ENCODE measurements at regions not wholly inside any gene's neighbourhood (a gene's known extent, or its start where the extent isn't known, plus 50 kb on each side); places are given as distances from the start of the nearest gene placed in this dataset.
A peak's percentile ranks its signal among the peaks of the same experiment; 100 is the strongest.

GRCh38 chr15:94027581-94027980, 203.8 kb upstream of the MCTP2 start:
- Histone ChIP-seq H3K4me1 (no peaks in the 10 kb centered on the region), H3K27ac (no peak overlapping the region), H3K36me3 (no peaks in the 10 kb centered on the region), H3K27me3 (no peaks in the 10 kb centered on the region), H3K9me3 (no peaks in the 10 kb centered on the region), H3K4me3 (no peak overlapping the region)
- TF ChIP-seq CTCF (IDR thresholded peaks at IDR 0.05) (no peak), POLR2A (IDR thresholded peaks at IDR 0.05) (no peak)
- no peak for DNase-seq

- H3K4me3 ChIP-seq = no peak overlapping the region
- H3K9me3 ChIP-seq = no peaks in the 10 kb centered on the region
- H3K27me3 ChIP-seq = no peaks in the 10 kb centered on the region
- no peaks in the 10 kb centered on the region for H3K4me1 ChIP-seq
- TF ChIP-seq POLR2A (IDR thresholded peaks at IDR 0.05) (no peak), CTCF (IDR thresholded peaks at IDR 0.05) (no peak)
- H3K36me3 ChIP-seq = no peaks in the 10 kb centered on the region
- no peak for DNase-seq
- peak overlapping the region in 1 of 4 donors; percentile 24 for H3K27ac ChIP-seq
These were observed 204.7 kb upstream of the MCTP2 start for GRCh38 chr15:94026458-94027304.

GRCh38 chr15:94023531-94023930, 207.8 kb upstream of the MCTP2 start:
- Histone ChIP-seq H3K27me3 (no peaks in the 10 kb centered on the region), H3K4me3 (no peak overlapping the region), H3K36me3 (no peaks in the 10 kb centered on the region), H3K9me3 (no peaks in the 10 kb centered on the region), H3K27ac (no peak overlapping the region), H3K4me1 (no peaks in the 10 kb centered on the region)
- TF ChIP-seq POLR2A (IDR thresholded peaks at IDR 0.05) (no peak), CTCF (IDR thresholded peaks at IDR 0.05) (no peak)
- no peak for DNase-seq

GRCh38 chr15:94021621-94022320, 209.6 kb upstream of the MCTP2 start:
- Histone ChIP-seq H3K4me3 (no peak overlapping the region), H3K27me3 (no peaks in the 10 kb centered on the region), H3K27ac (peak overlapping the region in 1 of 4 donors; percentile 41), H3K4me1 (no peaks in the 10 kb centered on the region), H3K36me3 (no peaks in the 10 kb centered on the region), H3K9me3 (no peaks in the 10 kb centered on the region)
- DNase-seq = no peak
- TF ChIP-seq CTCF (IDR thresholded peaks at IDR 0.05) = no peak
- TF ChIP-seq POLR2A (IDR thresholded peaks at IDR 0.05) = no peak

GRCh38 chr15:94019062-94019461, 212.3 kb upstream of the MCTP2 start:
- no peaks in the 10 kb centered on the region for H3K4me1 ChIP-seq
- DNase-seq = no peak
- H3K27ac ChIP-seq = no peak overlapping the region
- no peaks in the 10 kb centered on the region for H3K36me3 ChIP-seq
- H3K27me3 ChIP-seq = no peaks in the 10 kb centered on the region
- no peaks in the 10 kb centered on the region for H3K9me3 ChIP-seq
- no peak overlapping the region for H3K4me3 ChIP-seq
- TF ChIP-seq POLR2A (IDR thresholded peaks at IDR 0.05) (no peak), CTCF (IDR thresholded peaks at IDR 0.05) (no peak)
